Left kidney (tissue), 1 donor: ENCODE measurements at regions not wholly inside any gene's neighbourhood (a gene's known extent, or its start where the extent isn't known, plus 50 kb on each side); places are given as distances from the start of the nearest gene placed in this dataset.
A peak's percentile ranks its signal among the peaks of the same experiment; 100 is the strongest.
"Not testable (repeated sequence)": the region's sequence is repeated elsewhere in the genome, so short reads cannot be mapped to it uniquely, and the experiment has no call there.

Source experiments
- DNase-seq: peaks from one replicate; pipeline ENCODE4 v3.0.0-alpha.2; 2013

- not testable (repeated sequence) for DNase-seq
Measured at GRCh38 chrX:79026742-79027141, 81.6 kb downstream of the P2RY10 start.

GRCh38 chrX:79035421-79035820 lies 90.2 kb downstream of the P2RY10 start:
- DNase-seq = no peak

- no peak for DNase-seq
Measured at GRCh38 chrX:79036157-79036880, 91.1 kb downstream of the P2RY10 start.

- DNase-seq = no peak
Measured at GRCh38 chrX:79065696-79066095, 78.8 kb upstream of the GPR174 start.

GRCh38 chrX:79078114-79078513 lies 66.4 kb upstream of the GPR174 start:
- DNase-seq = no peak

- no peak for DNase-seq
Measured at GRCh38 chrX:79079477-79079876, 65.0 kb upstream of the GPR174 start.

GRCh38 chrX:79080141-79080540 lies 64.3 kb upstream of the GPR174 start:
- DNase-seq = no peak

- peak; percentile 21 for DNase-seq
Measured at GRCh38 chrX:79081895-79082512, 62.5 kb upstream of the GPR174 start.

- DNase-seq = no peak
Measured at GRCh38 chrX:79082899-79083298, 61.6 kb upstream of the GPR174 start.

GRCh38 chrX:79084923-79085322 lies 59.6 kb upstream of the GPR174 start:
- no peak for DNase-seq

- no peak for DNase-seq
Measured at GRCh38 chrX:79089896-79090584, 54.4 kb upstream of the GPR174 start.

- DNase-seq = no peak
Measured at GRCh38 chrX:79094075-79094832, 50.2 kb upstream of the GPR174 start.
